Renal cortical epithelial cell (primary cell): ENCODE measurements at regions not wholly inside any gene's neighbourhood (a gene's known extent, or its start where the extent isn't known, plus 50 kb on each side); places are given as distances from the start of the nearest gene placed in this dataset.
"Not testable (repeated sequence)": the region's sequence is repeated elsewhere in the genome, so short reads cannot be mapped to it uniquely, and the experiment has no call there.

Experiments
- DNase-seq: peaks from one replicate; pipeline ENCODE4 v3.0.0-alpha.2; 2011; ENCODE audit warnings: low read depth

GRCh38 chr17:53490447-53490968 lies 332.2 kb upstream of the KIF2B start:
- DNase-seq, result peak; percentile 20

- no peak for DNase-seq
Observed at GRCh38 chr17:53483704-53484103, 339.0 kb upstream of the KIF2B start.

GRCh38 chr17:53475002-53475401 lies 347.7 kb upstream of the KIF2B start:
- DNase-seq, result peak; percentile 18

DNA sequence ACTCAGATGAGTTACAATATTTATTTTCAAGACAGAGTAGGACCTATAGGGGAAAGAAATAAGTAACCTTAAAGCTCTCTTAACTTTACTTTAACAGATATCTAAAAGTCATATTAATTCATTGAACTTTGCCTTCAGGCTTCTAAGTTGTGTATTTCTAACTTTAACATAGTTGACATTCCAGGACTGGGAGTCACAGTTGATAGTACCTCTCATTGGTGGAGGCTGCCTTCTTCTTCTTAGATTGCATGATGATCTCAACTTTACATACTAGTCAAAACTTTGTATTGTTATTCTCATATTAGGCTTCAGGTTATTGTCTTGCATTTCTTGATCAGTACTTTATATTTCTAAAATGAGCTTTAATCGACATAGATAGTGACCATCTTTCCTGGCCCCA lies 350.1 kb upstream of the KIF2B start:
- peak; percentile 80 for DNase-seq

- no peak for DNase-seq
Observed at GRCh38 chr17:53471514-53471913, 351.2 kb upstream of the KIF2B start.

GRCh38 chr17:53470626-53471025 lies 352.1 kb upstream of the KIF2B start:
- peak; percentile 76 for DNase-seq

DNA sequence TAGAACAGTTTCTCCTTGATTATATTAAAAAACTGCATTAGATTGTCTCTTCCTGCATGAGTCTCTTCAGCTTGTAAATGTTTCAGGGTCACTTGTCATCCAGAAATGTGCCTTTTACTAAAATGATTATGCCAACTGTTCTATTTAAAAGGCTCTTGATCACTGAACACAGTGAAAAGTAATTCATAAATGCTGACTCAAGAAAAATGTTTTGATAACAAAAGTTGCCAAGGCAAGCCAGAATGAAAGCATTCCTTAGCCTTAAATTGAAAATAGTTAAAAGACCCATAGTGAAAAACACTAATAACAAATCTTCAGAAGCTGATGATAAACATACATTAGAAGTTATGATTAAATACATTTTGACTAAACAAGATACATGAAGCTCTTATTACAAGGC lies 356.0 kb upstream of the KIF2B start:
- no peak for DNase-seq

- DNase-seq, result not testable (repeated sequence)
Observed at GRCh38 chr17:53464396-53464795, 358.3 kb upstream of the KIF2B start.

GRCh38 chr17:53463363-53463762 lies 359.4 kb upstream of the KIF2B start:
- peak; percentile 31 for DNase-seq

- DNase-seq, result peak; percentile 92
Observed at GRCh38 chr17:53462393-53462811, 360.3 kb upstream of the KIF2B start.

DNA sequence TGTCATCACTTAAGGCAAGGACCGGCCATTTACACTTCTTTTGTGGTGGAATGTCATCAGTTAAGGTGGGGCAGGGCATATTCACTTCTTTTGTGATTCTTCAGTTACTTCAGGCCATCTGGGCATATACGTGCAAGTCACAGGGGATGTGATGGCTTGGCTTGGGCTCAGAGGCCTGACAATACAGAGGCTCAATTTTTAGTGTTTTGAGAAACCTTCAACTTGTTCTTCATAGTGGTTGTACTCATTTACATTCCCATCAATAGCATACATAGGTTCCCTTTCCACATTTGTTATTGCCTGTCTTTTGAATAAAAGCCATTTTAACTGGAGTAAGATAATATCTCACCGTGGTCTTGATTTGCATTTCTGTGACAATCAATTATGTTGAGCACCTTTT lies 366.8 kb upstream of the KIF2B start:
- not testable (repeated sequence) for DNase-seq

DNA sequence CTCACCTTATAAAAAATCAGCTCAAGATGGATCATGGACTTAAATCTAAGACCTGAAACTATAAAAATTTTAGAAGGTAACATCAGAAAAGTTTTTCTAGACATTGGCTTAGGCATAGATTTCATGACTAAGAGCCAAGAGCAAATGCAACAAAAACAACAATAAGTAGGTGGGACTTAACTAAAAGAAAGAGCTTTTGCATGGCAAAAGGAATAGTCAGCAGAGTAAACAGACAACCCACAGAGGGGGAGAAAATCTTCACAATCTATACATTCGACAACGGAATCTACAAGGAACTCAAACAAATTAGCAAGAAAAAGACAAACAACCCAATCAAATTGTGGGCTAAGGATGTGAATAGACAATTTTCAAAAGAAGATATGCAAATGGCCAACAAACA lies 368.4 kb upstream of the KIF2B start:
- DNase-seq, result no peak

DNA sequence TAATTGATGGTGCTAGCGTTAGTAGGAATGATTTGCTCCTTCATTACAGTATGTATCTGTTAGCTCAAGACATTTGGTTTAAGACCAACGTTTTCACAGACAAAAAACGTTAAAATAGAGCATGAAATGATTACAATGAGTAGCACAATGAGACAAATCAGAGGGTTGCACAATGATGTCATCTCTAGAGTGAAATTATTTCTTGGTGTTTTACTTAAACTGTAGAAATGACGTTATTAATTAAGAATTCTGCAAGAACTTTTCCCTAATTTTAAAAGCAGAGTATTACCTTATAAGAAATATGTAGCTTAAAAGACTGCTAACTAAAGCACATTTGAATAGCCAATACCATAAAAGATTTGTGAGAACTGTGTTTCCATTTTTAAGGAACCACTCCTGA lies 373.4 kb upstream of the KIF2B start:
- DNase-seq, result no peak

DNA sequence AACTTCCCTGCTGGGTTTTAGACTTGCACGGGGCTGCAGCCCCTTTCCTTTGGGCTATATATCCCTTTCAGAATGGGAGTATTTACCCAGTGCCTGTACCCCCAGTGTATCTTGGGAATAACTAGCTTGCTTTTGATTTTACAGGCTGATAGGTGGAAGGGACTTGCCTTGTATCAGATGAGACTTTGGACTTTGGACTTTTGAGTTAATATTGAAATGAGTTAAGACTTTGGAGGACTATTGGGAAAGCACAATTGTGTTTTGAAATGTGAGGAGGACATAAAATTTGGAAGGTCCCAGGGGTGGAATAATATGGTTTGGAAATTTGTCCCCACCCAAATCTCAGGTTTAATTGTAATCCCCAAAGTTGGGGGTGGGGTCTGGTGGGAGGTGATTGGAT lies 393.8 kb upstream of the KIF2B start:
- DNase-seq, result no peak

- no peak for DNase-seq
Observed at GRCh38 chr17:53426505-53426904, 396.2 kb upstream of the KIF2B start.

DNA sequence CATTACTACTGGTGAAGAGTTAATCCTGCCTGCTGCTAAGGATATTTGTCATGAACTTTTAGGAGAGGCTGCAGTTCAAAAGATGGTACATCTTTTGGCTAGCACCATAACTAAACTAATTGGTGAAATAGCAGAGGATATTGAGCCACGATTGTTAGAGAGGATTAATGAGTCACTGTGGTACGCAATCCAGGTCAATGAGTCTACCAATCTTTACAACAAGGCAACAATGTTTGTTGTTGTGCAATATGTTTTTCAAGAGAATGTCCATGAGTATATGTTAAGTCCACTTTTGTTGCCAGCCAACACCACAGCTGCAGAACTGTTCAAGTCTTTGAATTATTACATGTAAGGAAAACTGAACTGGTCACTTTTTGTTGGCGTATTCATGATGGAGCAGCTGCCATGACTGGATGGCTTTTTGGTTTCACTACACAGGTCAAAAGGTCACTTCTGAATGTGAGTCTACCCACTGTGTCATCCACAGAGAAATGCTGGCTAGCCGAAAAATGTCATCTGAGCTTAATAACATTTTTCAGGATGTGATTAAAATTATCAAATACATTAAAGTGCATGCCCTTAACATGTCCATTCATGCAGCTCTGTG lies 402.6 kb upstream of the KIF2B start:
- peak; percentile 26 for DNase-seq

DNA sequence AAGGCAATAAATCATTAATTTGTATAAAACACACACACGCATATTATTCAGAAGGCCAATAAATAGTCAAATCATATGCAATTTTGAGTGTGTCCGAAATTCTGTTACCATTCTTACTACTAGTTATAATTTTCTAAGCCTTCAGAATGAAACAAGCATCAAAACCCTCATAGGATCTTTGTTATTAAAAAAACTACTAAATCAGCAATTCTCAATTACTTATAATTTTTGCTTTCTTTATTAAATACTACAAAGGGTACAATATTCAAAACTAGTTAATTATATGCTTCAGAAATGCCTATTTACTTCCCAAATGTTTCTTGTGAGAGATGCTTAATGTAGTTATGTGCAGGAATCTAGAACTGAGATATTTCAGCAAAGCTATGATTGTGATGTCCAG lies 413.1 kb upstream of the KIF2B start:
- no peak for DNase-seq

DNA sequence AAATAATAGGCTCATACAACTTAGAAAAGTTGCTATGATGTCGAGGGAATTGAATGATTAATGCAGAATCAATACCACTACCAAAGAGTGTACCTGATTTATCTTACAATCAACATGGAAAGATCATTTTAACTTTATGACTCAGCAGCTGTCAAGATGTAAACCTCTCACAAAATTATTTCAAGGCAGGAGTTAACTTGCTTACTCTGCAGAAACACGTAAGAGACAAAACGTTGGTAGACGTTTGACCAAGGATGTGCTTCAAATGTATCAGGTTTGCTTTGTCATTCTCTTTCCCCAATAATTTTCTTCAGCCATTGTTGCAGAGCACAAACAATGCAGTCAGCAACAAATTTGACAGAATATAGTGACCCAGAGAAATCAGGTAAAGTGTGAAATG lies 415.8 kb upstream of the KIF2B start:
- no peak for DNase-seq

DNA sequence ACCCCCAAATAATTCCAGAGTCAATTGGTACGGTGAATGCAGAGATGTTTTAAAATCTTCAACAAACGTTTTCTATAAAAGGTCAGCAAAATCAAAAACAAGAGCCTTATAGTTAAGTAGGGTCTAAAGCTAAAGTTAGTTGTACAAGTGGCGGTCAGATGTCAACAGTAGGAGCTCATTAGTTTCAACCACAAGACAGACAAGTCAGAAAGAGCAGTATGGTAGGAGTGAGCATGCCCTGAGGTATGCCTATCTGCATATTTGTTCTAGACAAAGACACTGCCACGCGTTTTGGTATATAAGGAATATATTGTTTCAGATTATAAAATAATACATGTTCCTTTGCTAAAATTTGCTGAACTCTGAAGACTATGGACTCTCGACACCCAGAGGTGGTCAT lies 431.5 kb upstream of the KIF2B start:
- DNase-seq, result no peak

DNA sequence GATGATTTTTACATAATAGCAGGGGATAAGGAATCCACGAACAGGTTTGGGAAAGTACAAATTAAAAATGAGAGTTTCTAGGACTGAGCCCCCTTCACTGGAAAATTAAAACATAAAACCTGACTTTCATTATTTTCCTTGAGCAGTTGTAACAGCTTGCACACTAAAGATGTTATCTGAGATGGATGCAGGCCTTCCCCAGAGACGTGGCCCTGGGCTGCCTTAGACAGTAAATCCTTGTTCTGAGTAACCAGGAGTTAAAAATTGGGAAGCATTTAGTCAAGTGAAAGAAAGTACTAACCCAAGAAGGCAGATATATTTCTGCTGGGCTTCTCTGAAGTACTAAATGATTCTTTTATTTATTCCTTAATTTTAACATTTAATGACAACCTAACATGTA lies 432.2 kb upstream of the KIF2B start:
- DNase-seq, result no peak

- no peak for DNase-seq
Observed at GRCh38 chr17:53387745-53388144, 435.0 kb upstream of the KIF2B start.

- peak; percentile 15 for DNase-seq
Observed at GRCh38 chr17:53353919-53354351, 468.8 kb upstream of the KIF2B start.

- no peak for DNase-seq
Observed at GRCh38 chr17:53344778-53345177, 477.9 kb upstream of the KIF2B start.

- peak; percentile 44 for DNase-seq
Observed at GRCh38 chr17:53336281-53336680, 486.4 kb upstream of the KIF2B start.
